Neural crest cell (in vitro differentiated cells): ENCODE measurements at regions not wholly inside any gene's neighbourhood (a gene's known extent, or its start where the extent isn't known, plus 50 kb on each side); places are given as distances from the start of the nearest gene placed in this dataset.

Source experiments
- DNase-seq: peaks from one replicate; pipeline ENCODE4 v3.0.0; 2021; ENCODE audit warnings: low read depth, mixed read lengths, low spot score
- H3K27ac Mint-ChIP-seq: one replicate; pipeline ENCODE4 v1.8.0; 2021; ENCODE audit warnings: mild to moderate bottlenecking, mixed read lengths; ENCODE audit not compliant: unreplicated experiment
- H3K27me3 Mint-ChIP-seq: 2 replicates; pipeline ENCODE4 v1.8.0; 2021; ENCODE audit warnings: low read depth, mild to moderate bottlenecking, mixed read lengths
- H3K36me3 Mint-ChIP-seq: 2 replicates; pipeline ENCODE4 v1.8.0; 2021; ENCODE audit warnings: low read depth, mild to moderate bottlenecking, mixed read lengths
- H3K4me1 Mint-ChIP-seq: 2 replicates; pipeline ENCODE4 v1.8.0; 2021; ENCODE audit warnings: mixed read lengths
- H3K4me3 Mint-ChIP-seq: one replicate; pipeline ENCODE4 v1.8.0; 2021; ENCODE audit warnings: mild to moderate bottlenecking, mixed read lengths
- H3K9me3 Mint-ChIP-seq: 2 replicates; pipeline ENCODE4 v1.8.0; 2021; ENCODE audit warnings: mixed read lengths
- TF ChIP-seq, protein P1 (sequence below): fragments of 200-600 bp; sonication (generic); conservative IDR thresholded peaks from 2 replicates; pipeline ENCODE4 v1.5.0; 2021; ENCODE audit warnings: antibody characterized with exemption, mild to moderate bottlenecking

- Mint-ChIP-seq H3K9me3 (peaks cover 2% of the 10 kb centered on the region), H3K4me3 (no peak overlapping the region), H3K27me3 (no peaks in the 10 kb centered on the region), H3K36me3 (peaks cover 7% of the 10 kb centered on the region), H3K4me1 (no peaks in the 10 kb centered on the region), H3K27ac (no peak overlapping the region)
- DNase-seq = no peak
- TF ChIP-seq, protein P1, sequence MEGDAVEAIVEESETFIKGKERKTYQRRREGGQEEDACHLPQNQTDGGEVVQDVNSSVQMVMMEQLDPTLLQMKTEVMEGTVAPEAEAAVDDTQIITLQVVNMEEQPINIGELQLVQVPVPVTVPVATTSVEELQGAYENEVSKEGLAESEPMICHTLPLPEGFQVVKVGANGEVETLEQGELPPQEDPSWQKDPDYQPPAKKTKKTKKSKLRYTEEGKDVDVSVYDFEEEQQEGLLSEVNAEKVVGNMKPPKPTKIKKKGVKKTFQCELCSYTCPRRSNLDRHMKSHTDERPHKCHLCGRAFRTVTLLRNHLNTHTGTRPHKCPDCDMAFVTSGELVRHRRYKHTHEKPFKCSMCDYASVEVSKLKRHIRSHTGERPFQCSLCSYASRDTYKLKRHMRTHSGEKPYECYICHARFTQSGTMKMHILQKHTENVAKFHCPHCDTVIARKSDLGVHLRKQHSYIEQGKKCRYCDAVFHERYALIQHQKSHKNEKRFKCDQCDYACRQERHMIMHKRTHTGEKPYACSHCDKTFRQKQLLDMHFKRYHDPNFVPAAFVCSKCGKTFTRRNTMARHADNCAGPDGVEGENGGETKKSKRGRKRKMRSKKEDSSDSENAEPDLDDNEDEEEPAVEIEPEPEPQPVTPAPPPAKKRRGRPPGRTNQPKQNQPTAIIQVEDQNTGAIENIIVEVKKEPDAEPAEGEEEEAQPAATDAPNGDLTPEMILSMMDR = no peak
Observed at GRCh38 chr3:104584682-104585081, 782.0 kb upstream of the ALCAM start.

DNA sequence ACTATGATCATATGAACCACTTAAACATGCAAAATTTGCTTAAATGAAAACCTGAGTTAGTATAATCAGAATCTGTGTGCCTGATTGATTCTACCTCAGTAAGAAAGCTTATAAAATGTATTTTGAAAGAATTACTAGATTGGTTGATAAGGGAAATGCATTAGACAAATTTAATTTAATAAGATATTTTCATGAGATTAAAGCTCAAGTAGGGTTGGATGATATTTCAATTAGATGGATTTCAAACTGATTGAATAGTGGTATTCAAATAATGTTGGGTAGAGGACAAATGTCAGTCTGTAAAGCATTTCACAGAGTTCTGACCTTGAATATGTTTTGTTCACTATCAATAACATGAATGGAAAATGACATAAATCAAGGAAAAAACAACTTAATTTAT lies 780.4 kb upstream of the ALCAM start:
- TF ChIP-seq, protein P1 = no peak
- peaks cover 2% of the 10 kb centered on the region for H3K9me3 Mint-ChIP-seq

DNA sequence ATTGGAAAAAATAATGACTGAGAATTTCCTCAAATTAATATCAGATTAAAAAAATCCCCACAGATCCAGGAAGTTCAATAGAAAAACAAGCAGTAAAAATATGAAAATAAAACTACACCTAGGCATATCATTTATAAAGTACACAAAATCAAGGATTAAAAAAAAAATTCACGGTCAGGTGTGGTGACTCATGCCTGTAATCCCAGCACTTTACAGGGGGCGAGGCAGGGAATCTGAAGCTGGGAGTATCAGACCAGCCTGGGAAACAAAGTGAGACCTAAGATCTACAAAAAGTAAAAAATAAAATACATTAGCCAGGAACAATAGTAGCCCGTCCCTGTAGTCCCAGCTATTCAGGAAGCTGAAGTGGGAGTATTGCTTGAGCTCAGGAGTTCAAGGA lies 778.3 kb upstream of the ALCAM start:
- peaks cover 5% of the 10 kb centered on the region for H3K36me3 Mint-ChIP-seq
- no peak overlapping the region for H3K4me3 Mint-ChIP-seq
- no peak overlapping the region for H3K27ac Mint-ChIP-seq
- no peaks in the 10 kb centered on the region for H3K9me3 Mint-ChIP-seq
- TF ChIP-seq, protein P1 = no peak
- no peaks in the 10 kb centered on the region for H3K4me1 Mint-ChIP-seq
- no peaks in the 10 kb centered on the region for H3K27me3 Mint-ChIP-seq
- no peak for DNase-seq

More for the DNA sequence above, 780.4 kb upstream of the ALCAM start:
- no peaks in the 10 kb centered on the region for H3K4me1 Mint-ChIP-seq
- H3K36me3 Mint-ChIP-seq = peaks cover 7% of the 10 kb centered on the region
- no peak overlapping the region for H3K4me3 Mint-ChIP-seq
- DNase-seq = no peak
- no peak overlapping the region for H3K27ac Mint-ChIP-seq
- H3K27me3 Mint-ChIP-seq = no peaks in the 10 kb centered on the region

GRCh38 chr3:104591776-104592175 lies 774.9 kb upstream of the ALCAM start:
- Mint-ChIP-seq H3K4me1 (no peaks in the 10 kb centered on the region), H3K36me3 (peaks cover 5% of the 10 kb centered on the region), H3K27me3 (no peaks in the 10 kb centered on the region), H3K9me3 (no peaks in the 10 kb centered on the region), H3K4me3 (no peak overlapping the region), H3K27ac (no peak overlapping the region)
- TF ChIP-seq, protein P1 = no peak
- DNase-seq = no peak

DNA sequence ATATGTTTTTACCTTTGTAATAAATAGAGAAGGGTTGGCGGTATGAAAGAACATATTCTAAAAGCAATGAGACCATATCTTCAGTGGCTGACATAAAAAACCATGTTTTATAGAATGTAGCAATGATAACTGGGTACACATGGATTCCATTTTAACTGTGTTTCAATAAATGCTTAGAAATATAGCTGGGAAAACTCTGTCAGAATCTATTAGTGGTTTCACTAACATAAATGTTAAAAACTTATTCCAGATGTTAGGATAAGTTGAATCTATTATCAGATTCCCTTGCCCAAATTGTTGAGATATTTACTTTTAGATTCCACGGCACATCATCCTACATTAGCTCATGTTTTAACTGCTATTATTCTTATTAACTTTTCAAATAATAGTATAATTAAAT lies 772.2 kb upstream of the ALCAM start:
- H3K9me3 Mint-ChIP-seq = no peaks in the 10 kb centered on the region
- no peak overlapping the region for H3K4me3 Mint-ChIP-seq
- H3K27me3 Mint-ChIP-seq = no peaks in the 10 kb centered on the region
- H3K4me1 Mint-ChIP-seq = no peaks in the 10 kb centered on the region
- H3K36me3 Mint-ChIP-seq = no peaks in the 10 kb centered on the region
- TF ChIP-seq, protein P1 = no peak
- H3K27ac Mint-ChIP-seq = no peak overlapping the region
- DNase-seq = no peak

- TF ChIP-seq, protein P1 = no peak
- Mint-ChIP-seq H3K4me1 (no peaks in the 10 kb centered on the region), H3K27me3 (no peaks in the 10 kb centered on the region), H3K9me3 (no peaks in the 10 kb centered on the region), H3K27ac (no peak overlapping the region), H3K4me3 (no peak overlapping the region), H3K36me3 (no peaks in the 10 kb centered on the region)
- DNase-seq = no peak
Observed at GRCh38 chr3:104596054-104596453, 770.7 kb upstream of the ALCAM start.
